ENCODE measurements at regions not wholly inside any gene's neighbourhood (a gene's known extent, or its start where the extent isn't known, plus 50 kb on each side); places are given as distances from the start of the nearest gene placed in this dataset.

DNA sequence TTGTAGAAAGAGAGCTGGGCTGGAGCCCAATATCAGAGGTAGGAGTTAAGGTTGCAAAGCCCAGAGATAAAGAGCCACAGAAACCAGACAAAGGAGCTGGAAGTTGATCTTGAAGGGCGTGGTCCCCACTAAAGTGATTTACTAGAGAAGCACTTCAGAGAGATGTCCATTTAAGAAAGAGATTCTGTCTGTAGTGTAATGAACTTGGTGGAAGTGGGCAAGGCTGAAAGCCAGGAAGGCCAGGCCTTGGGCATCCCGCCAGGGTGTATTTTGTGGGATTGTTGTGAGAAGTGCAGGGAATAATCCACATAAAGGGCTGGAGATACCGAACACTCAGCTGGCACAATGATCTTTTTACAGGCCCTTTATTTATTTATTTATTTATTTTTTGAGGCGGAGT is 1398.8 kb downstream of the TBC1D22A start:
- Histone ChIP-seq H3K4me3 (ENCODE audit: low read depth, low read length) (no peak overlapping the region), H3K27me3 (ENCODE audit: control insufficient read depth, insufficient read depth, low read length) (no peaks in the 10 kb centered on the region), H3K36me3 (ENCODE audit: control insufficient read depth, insufficient read depth, low read length) (no peaks in the 10 kb centered on the region)
- TF ChIP-seq, protein P1, sequence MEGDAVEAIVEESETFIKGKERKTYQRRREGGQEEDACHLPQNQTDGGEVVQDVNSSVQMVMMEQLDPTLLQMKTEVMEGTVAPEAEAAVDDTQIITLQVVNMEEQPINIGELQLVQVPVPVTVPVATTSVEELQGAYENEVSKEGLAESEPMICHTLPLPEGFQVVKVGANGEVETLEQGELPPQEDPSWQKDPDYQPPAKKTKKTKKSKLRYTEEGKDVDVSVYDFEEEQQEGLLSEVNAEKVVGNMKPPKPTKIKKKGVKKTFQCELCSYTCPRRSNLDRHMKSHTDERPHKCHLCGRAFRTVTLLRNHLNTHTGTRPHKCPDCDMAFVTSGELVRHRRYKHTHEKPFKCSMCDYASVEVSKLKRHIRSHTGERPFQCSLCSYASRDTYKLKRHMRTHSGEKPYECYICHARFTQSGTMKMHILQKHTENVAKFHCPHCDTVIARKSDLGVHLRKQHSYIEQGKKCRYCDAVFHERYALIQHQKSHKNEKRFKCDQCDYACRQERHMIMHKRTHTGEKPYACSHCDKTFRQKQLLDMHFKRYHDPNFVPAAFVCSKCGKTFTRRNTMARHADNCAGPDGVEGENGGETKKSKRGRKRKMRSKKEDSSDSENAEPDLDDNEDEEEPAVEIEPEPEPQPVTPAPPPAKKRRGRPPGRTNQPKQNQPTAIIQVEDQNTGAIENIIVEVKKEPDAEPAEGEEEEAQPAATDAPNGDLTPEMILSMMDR (IDR thresholded peaks at IDR 0.05; ENCODE audit: insufficient read depth, low read length, severe bottlenecking), result no peak
- DNase-seq (ENCODE audit: low read depth) (no peak), FAIRE-seq (no peak)

DNA sequence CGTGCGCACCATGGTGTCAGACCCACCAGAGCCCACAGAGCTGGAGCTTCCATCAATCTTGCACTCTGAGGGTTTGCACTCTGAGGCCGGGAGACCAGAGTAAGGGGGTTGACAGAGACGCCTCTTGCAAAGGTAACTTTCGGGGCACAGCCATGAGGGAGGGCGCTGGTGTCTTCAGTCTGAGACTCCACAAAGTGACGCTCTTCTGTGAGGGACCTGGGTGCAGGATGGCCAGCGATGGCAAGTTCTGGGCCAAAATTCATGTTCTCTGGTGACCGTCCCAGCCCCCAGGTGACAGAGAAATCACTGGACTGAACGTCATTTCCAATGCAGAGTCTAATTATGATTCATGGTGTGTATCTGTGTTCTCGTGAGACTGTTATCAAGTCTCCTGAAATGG is 1395.2 kb downstream of the TBC1D22A start:
- TF ChIP-seq, protein P1 (IDR thresholded peaks at IDR 0.05; ENCODE audit: insufficient read depth, low read length, severe bottlenecking), result no peak

DNA sequence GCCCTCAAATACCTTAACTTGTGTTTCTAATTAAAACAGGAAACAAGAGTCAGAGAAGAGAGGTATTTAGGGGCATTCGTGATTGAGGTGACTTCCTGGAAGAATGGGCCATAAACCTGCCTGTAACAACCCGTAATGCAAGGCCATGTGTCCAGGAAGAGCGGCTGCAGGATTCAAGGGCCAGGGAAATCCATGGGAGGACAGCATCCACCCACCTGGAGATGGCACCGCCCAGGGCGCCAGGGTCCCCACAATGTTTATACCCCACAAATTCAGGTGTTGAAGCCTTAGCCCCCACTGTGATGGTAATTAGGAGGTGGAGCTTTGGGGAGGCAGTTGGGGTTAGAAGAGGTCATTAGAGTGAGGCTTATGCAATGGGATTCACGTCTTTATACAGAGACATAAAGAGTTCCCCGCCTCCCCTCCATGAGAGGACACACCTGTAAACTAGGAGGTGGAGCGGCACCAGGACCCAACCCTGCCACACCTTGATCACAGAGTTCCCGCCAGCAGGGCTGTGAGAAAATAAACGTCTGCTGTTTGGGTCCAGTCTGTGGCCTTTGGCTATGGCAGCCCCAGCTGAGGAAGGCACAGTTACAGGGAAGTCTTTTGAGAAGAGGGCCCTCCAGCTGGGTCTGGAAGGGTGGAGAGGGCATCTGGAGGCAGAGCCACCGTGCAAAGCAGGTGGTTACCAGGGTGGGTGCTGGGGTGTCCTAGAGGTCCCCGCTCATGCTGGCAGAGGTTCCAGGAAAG is 1394.3 kb downstream of the TBC1D22A start:
- TF ChIP-seq, protein P1 (IDR thresholded peaks at IDR 0.05; ENCODE audit: insufficient read depth, low read length, severe bottlenecking), result no peak
- DNase-seq (ENCODE audit: low read depth) (no peak), FAIRE-seq (no peak)
- Histone ChIP-seq H3K27me3 (ENCODE audit: control insufficient read depth, insufficient read depth, low read length) (no peaks in the 10 kb centered on the region), H3K36me3 (ENCODE audit: control insufficient read depth, insufficient read depth, low read length) (no peaks in the 10 kb centered on the region), H3K4me3 (ENCODE audit: low read depth, low read length) (no peak overlapping the region)

More for the DNA sequence above, 1395.2 kb downstream of the TBC1D22A start:
- FAIRE-seq, result peak; percentile 82
- Histone ChIP-seq H3K4me3 (ENCODE audit: low read depth, low read length) (no peak overlapping the region), H3K27me3 (ENCODE audit: control insufficient read depth, insufficient read depth, low read length) (no peaks in the 10 kb centered on the region), H3K36me3 (ENCODE audit: control insufficient read depth, insufficient read depth, low read length) (no peaks in the 10 kb centered on the region)
- no peak for DNase-seq (ENCODE audit: low read depth)

DNA sequence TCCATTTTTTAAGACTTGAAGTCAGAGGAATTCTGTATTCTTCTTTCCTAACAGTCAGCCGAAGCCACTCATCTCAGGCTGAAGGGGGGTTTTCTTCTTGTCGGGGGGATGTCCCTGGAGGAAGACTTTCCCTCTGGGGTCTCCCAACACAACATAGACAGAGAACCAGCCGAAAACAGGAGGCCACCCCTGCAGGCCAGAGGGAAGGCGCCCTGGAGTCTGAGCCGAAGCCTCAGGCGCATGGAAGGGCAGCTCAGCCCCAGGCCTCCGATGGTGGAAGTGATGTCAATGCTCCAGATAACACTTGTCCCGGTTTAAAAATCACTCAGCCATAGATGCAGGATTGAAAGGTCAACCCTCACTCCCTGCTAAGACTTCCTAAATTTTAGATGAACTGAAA is 1393.0 kb downstream of the TBC1D22A start:
- no peak for DNase-seq (ENCODE audit: low read depth)
- no peaks in the 10 kb centered on the region for H3K36me3 ChIP-seq (ENCODE audit: control insufficient read depth, insufficient read depth, low read length)
- no peaks in the 10 kb centered on the region for H3K27me3 ChIP-seq (ENCODE audit: control insufficient read depth, insufficient read depth, low read length)
- FAIRE-seq, result no peak
- no peak overlapping the region for H3K4me3 ChIP-seq (ENCODE audit: low read depth, low read length)
- TF ChIP-seq, protein P1 (IDR thresholded peaks at IDR 0.05; ENCODE audit: insufficient read depth, low read length, severe bottlenecking), result no peak

DNA sequence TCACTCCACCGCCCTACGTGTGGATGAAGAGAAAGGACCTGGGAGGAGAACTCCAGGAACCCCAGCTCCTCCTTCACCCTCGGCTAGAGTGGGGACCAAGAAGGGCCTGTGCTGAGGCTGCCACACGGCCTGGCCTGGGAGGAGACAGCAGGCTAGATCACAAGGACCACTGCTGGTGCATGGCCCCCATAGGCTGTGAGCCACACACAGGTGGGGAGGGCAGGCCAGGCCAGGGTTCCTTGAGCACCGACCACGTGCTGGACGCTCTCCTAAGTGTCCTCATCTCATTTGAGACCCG is 1392.4 kb downstream of the TBC1D22A start:
- no peak for FAIRE-seq

More for the DNA sequence above, 1392.4 kb downstream of the TBC1D22A start:
- Histone ChIP-seq H3K27me3 (ENCODE audit: control insufficient read depth, insufficient read depth, low read length) (no peaks in the 10 kb centered on the region), H3K4me3 (ENCODE audit: low read depth, low read length) (no peak overlapping the region), H3K36me3 (ENCODE audit: control insufficient read depth, insufficient read depth, low read length) (no peaks in the 10 kb centered on the region)
- DNase-seq (ENCODE audit: low read depth), result no peak
- TF ChIP-seq, protein P1 (IDR thresholded peaks at IDR 0.05; ENCODE audit: insufficient read depth, low read length, severe bottlenecking), result no peak

All from bronchial epithelial cell (primary cell).